ENCODE measurements at regions not wholly inside any gene's neighbourhood (a gene's known extent, or its start where the extent isn't known, plus 50 kb on each side); places are given as distances from the start of the nearest gene placed in this dataset.

DNA sequence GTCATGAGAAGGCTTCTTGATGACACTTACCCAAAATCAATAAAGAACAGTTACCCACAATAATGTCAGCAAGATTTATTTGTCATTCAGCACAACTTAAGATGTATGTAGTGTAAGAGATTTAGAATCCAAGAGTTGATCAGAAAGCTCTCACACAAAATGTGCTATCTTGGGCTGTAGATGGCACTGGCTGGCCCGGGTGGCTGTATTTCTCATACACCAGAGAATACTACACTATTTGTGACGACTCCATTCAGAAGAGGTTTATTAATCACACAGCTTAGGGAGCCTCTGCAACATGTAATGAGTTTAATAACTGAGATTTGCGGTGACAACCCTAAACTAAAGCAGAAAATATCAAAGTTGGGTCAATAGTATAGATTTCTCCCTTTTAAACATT is 530.4 kb upstream of the KLHL29 start:
- H3K4me3 ChIP-seq: no peak overlapping the region
- ATAC-seq: no peak
- TF ChIP-seq, protein P1, sequence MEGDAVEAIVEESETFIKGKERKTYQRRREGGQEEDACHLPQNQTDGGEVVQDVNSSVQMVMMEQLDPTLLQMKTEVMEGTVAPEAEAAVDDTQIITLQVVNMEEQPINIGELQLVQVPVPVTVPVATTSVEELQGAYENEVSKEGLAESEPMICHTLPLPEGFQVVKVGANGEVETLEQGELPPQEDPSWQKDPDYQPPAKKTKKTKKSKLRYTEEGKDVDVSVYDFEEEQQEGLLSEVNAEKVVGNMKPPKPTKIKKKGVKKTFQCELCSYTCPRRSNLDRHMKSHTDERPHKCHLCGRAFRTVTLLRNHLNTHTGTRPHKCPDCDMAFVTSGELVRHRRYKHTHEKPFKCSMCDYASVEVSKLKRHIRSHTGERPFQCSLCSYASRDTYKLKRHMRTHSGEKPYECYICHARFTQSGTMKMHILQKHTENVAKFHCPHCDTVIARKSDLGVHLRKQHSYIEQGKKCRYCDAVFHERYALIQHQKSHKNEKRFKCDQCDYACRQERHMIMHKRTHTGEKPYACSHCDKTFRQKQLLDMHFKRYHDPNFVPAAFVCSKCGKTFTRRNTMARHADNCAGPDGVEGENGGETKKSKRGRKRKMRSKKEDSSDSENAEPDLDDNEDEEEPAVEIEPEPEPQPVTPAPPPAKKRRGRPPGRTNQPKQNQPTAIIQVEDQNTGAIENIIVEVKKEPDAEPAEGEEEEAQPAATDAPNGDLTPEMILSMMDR (IDR thresholded peaks at IDR 0.05): no peak
- H3K27ac ChIP-seq: no peak overlapping the region
- intact Hi-C loops (cut with DNase I): no loop called here
- H3K36me3 ChIP-seq (ENCODE audit: insufficient read depth in 1 of 2, low read depth in 1 of 2): no peaks in the 10 kb centered on the region
- no peaks in the 10 kb centered on the region for H3K27me3 ChIP-seq (ENCODE audit: insufficient read depth in 3 of 3, low read length in 2 of 3)
- H3K4me1 ChIP-seq: no peaks in the 10 kb centered on the region
- 71 to 81% (median 76%) methylated on average over 3 of the region's 3 CpGs for WGBS, 3 donors
- DNase-seq: no peak
- no peaks in the 10 kb centered on the region for H3K9me3 ChIP-seq

DNA sequence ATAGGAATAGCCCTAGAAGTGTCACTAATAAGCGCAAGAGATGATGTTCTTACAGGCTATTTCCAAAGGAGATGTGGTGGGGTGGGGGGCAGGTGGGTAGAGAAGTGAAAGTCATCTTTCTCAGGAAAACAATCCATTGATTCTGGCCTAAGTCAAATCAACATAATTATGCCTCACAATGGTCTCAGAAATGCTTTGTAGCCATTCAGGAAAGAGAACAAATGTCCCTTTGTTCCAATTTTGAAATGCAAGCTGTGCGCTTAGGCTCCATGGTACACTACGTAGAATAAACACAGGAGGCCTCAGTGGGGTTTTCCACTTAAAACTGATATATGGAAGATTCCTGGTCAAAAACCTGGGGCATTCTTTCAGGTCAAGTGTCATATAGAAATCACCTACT is 529.9 kb upstream of the KLHL29 start:
- H3K27ac ChIP-seq: no peak overlapping the region
- peaks cover under 1% of the 10 kb centered on the region for H3K9me3 ChIP-seq
- intact Hi-C loops (cut with DNase I): no loop called here
- no peaks in the 10 kb centered on the region for H3K27me3 ChIP-seq (ENCODE audit: insufficient read depth in 3 of 3, low read length in 2 of 3)
- no peaks in the 10 kb centered on the region for H3K4me1 ChIP-seq
- DNase-seq (no peak), ATAC-seq (no peak)
- TF ChIP-seq, protein P1 (IDR thresholded peaks at IDR 0.05): no peak
- 64 to 90% (median 88%) methylated on average over 3 of the region's 3 CpGs for WGBS, 3 donors
- H3K36me3 ChIP-seq (ENCODE audit: insufficient read depth in 1 of 2, low read depth in 1 of 2): no peaks in the 10 kb centered on the region
- no peak overlapping the region for H3K4me3 ChIP-seq

- Histone ChIP-seq H3K27ac (no peak overlapping the region), H3K4me3 (no peak overlapping the region), H3K36me3 (ENCODE audit: insufficient read depth in 1 of 2, low read depth in 1 of 2) (no peaks in the 10 kb centered on the region), H3K9me3 (peaks cover 8% of the 10 kb centered on the region), H3K27me3 (ENCODE audit: insufficient read depth in 3 of 3, low read length in 2 of 3) (no peaks in the 10 kb centered on the region), H3K4me1 (no peaks in the 10 kb centered on the region)
- DNase-seq (no peak), ATAC-seq (no peak)
- 59 to 79% (median 64%) methylated on average over 9 of the region's 9 CpGs for WGBS, 3 donors
- intact Hi-C loops (cut with DNase I): no loop called here
- TF ChIP-seq, protein P1 (IDR thresholded peaks at IDR 0.05): no peak
Observed at GRCh38 chr2:22855761-22856184, 529.2 kb upstream of the KLHL29 start.

DNA sequence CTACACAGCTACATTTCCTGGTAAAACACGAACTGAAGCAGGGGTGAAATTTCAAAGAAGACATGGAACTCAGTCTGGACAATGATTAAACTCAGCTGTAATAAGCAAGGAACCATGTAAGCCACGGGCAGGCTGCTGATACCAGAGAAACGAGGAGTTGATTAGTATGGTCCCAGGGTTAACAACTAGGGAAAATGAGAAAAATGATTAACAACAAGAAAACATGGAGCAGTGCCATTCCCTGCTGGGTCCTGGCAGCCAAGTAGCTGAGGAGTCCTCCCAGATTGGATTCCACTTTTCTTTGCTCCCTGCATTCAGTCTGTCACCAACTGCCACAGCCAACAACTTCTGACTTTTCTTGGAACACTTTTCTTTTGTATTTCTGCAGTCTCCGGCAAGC is 517.0 kb upstream of the KLHL29 start:
- ATAC-seq (no peak), DNase-seq (no peak)
- WGBS, 3 donors: 23 to 45% (median 26%) methylated on average over 4 of the region's 4 CpGs
- Histone ChIP-seq H3K36me3 (ENCODE audit: insufficient read depth in 1 of 2, low read depth in 1 of 2) (no peaks in the 10 kb centered on the region), H3K4me3 (no peak overlapping the region), H3K9me3 (no peaks in the 10 kb centered on the region), H3K27ac (no peak overlapping the region), H3K4me1 (no peaks in the 10 kb centered on the region), H3K27me3 (ENCODE audit: insufficient read depth in 3 of 3, low read length in 2 of 3) (no peaks in the 10 kb centered on the region)
- intact Hi-C loops (cut with DNase I): no loop called here
- TF ChIP-seq, protein P1 (IDR thresholded peaks at IDR 0.05): no peak

- Histone ChIP-seq H3K4me3 (no peak overlapping the region), H3K36me3 (ENCODE audit: insufficient read depth in 1 of 2, low read depth in 1 of 2) (no peaks in the 10 kb centered on the region), H3K9me3 (peaks cover 7% of the 10 kb centered on the region), H3K27ac (no peak overlapping the region), H3K27me3 (ENCODE audit: insufficient read depth in 3 of 3, low read length in 2 of 3) (peaks cover 0 to 2% (median 0%) of the 10 kb centered on the region in 3 donors), H3K4me1 (no peaks in the 10 kb centered on the region)
- intact Hi-C loops (cut with DNase I): no loop called here
- WGBS, 3 donors: 74 to 81% (median 78%) methylated on average over 2 of the region's 2 CpGs
- ATAC-seq: no peak
- TF ChIP-seq, protein P1 (IDR thresholded peaks at IDR 0.05): no peak
- no peak for DNase-seq
Observed at GRCh38 chr2:22878121-22878520, 506.9 kb upstream of the KLHL29 start.

Data from psoas muscle (tissue), 7 donors.